ENCODE measurements at regions not wholly inside any gene's neighbourhood (a gene's known extent, or its start where the extent isn't known, plus 50 kb on each side); places are given as distances from the start of the nearest gene placed in this dataset.

DNA sequence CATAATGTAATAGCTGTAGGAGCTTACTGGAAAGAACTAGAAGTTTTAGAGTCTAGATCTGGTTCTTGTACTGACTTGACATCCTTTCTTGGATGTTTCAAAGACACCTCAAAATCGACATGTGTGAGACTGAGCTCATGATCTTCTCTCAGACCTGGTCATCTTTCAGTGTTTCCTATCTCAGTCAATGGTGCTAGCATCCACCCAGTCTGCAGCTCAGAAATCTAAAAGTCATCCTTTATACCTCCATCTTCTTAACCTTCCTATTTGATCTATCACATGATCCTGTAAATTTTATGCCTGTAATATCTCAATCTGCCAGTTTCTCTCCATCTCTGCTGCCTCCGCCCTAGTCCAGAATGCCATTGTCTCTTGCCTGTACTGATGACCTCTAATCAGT is 301.9 kb upstream of the PITX2 start:
- no peak overlapping the region for H3K4me2 ChIP-seq (ENCODE audit: control insufficient read depth, extremely low read depth, insufficient read depth, low read depth, low read length)
- FAIRE-seq: no peak
- no peaks in the 10 kb centered on the region for H3K79me2 ChIP-seq (ENCODE audit: control insufficient read depth, insufficient read depth, low read length)
- dilution Hi-C loops (cut with MboI; ENCODE audit: extremely low pct_ligation_motif_present, low sequenced_read_pairs): no loop called here
- no peak overlapping the region for H3K9ac ChIP-seq (ENCODE audit: control insufficient read depth, extremely low read depth, insufficient read depth, low read length)
- H3K27me3 ChIP-seq (ENCODE audit: control insufficient read depth, extremely low read depth, insufficient read depth, low read length): no peaks in the 10 kb centered on the region
- H3K9me1 ChIP-seq (ENCODE audit: control insufficient read depth, extremely low read depth, insufficient read depth, low read length): no peaks in the 10 kb centered on the region
- no peak for TF ChIP-seq EZH2 (IDR thresholded peaks at IDR 0.05; ENCODE audit: low read length)
- TF ChIP-seq, protein P1, sequence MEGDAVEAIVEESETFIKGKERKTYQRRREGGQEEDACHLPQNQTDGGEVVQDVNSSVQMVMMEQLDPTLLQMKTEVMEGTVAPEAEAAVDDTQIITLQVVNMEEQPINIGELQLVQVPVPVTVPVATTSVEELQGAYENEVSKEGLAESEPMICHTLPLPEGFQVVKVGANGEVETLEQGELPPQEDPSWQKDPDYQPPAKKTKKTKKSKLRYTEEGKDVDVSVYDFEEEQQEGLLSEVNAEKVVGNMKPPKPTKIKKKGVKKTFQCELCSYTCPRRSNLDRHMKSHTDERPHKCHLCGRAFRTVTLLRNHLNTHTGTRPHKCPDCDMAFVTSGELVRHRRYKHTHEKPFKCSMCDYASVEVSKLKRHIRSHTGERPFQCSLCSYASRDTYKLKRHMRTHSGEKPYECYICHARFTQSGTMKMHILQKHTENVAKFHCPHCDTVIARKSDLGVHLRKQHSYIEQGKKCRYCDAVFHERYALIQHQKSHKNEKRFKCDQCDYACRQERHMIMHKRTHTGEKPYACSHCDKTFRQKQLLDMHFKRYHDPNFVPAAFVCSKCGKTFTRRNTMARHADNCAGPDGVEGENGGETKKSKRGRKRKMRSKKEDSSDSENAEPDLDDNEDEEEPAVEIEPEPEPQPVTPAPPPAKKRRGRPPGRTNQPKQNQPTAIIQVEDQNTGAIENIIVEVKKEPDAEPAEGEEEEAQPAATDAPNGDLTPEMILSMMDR (optimal IDR thresholded peaks at IDR 0.05 in 1 of 3, IDR thresholded peaks at IDR 0.05 in 1 of 3, conservative IDR thresholded peaks at IDR 0.05 in 1 of 3; ENCODE audit: extremely low read depth in 1 of 3, insufficient read depth in 2 of 3, low read length in 3 of 3): no peak
- H3K36me3 ChIP-seq (ENCODE audit: control insufficient read depth in 2 of 2, extremely low read depth in 1 of 2, insufficient read depth in 2 of 2, low read length in 2 of 2): no peaks in the 10 kb centered on the region
- H3K4me1 ChIP-seq (ENCODE audit: control insufficient read depth, extremely low read depth, insufficient read depth, low read length): no peaks in the 10 kb centered on the region
- no peak for DNase-seq (ENCODE audit: low read depth, low spot score)
- H2AFZ ChIP-seq (ENCODE audit: control insufficient read depth, low read length): no peak overlapping the region
- H3K9me3 ChIP-seq (ENCODE audit: control insufficient read depth, low read depth, low read length): no peaks in the 10 kb centered on the region
- H3K27ac ChIP-seq (ENCODE audit: control insufficient read depth, insufficient read depth, low read length): no peak overlapping the region
- no peak overlapping the region for H3K4me3 ChIP-seq (ENCODE audit: control insufficient read depth in 2 of 3, extremely low read depth in 1 of 3, insufficient read depth in 2 of 3, low read depth in 1 of 3, low read length in 3 of 3)
- H4K20me1 ChIP-seq (ENCODE audit: control insufficient read depth, extremely low read depth, insufficient read depth, low read length): no peaks in the 10 kb centered on the region

DNA sequence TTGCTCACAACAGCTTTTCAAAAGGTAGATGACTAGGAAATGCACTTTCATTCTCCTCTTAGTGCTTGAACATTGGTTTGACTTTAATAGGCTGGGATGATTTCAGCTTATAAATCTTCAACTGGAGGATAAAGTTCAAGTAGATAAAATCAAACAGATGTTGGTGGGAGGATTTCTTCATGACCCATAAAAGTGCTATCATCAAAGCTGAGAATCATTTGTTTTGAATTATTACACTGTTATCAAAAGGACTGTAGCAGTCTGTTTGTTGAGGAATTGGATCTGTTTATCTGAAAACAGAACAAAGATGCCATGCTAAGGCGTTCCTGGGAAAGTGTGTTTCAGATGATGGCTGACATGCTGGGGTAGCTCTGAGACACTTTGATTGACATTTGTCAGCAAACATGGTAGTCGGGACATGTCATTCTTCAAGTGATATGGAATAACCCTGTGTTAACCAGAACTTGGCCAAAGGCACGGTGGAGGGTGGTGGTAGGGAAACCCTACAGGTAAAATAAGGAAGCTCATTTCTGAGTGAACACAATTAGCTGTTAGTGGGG is 304.0 kb upstream of the PITX2 start:
- DNase-seq (ENCODE audit: low read depth, low spot score) (no peak), FAIRE-seq (no peak)
- Histone ChIP-seq H3K4me1 (ENCODE audit: control insufficient read depth, extremely low read depth, insufficient read depth, low read length) (no peaks in the 10 kb centered on the region), H3K4me2 (ENCODE audit: control insufficient read depth, extremely low read depth, insufficient read depth, low read depth, low read length) (no peak overlapping the region), H3K9me3 (ENCODE audit: control insufficient read depth, low read depth, low read length) (no peaks in the 10 kb centered on the region), H2AFZ (ENCODE audit: control insufficient read depth, low read length) (no peak overlapping the region), H3K27me3 (ENCODE audit: control insufficient read depth, extremely low read depth, insufficient read depth, low read length) (no peaks in the 10 kb centered on the region), H4K20me1 (ENCODE audit: control insufficient read depth, extremely low read depth, insufficient read depth, low read length) (no peaks in the 10 kb centered on the region), H3K9ac (ENCODE audit: control insufficient read depth, extremely low read depth, insufficient read depth, low read length) (no peak overlapping the region), H3K79me2 (ENCODE audit: control insufficient read depth, insufficient read depth, low read length) (no peaks in the 10 kb centered on the region), H3K27ac (ENCODE audit: control insufficient read depth, insufficient read depth, low read length) (no peak overlapping the region), H3K4me3 (ENCODE audit: control insufficient read depth in 2 of 3, extremely low read depth in 1 of 3, insufficient read depth in 2 of 3, low read depth in 1 of 3, low read length in 3 of 3) (no peak overlapping the region), H3K36me3 (ENCODE audit: control insufficient read depth in 2 of 2, extremely low read depth in 1 of 2, insufficient read depth in 2 of 2, low read length in 2 of 2) (no peaks in the 10 kb centered on the region), H3K9me1 (ENCODE audit: control insufficient read depth, extremely low read depth, insufficient read depth, low read length) (no peaks in the 10 kb centered on the region)
- dilution Hi-C loops (cut with MboI; ENCODE audit: extremely low pct_ligation_motif_present, low sequenced_read_pairs): no loop called here
- TF ChIP-seq, protein P1 (optimal IDR thresholded peaks at IDR 0.05 in 1 of 3, IDR thresholded peaks at IDR 0.05 in 1 of 3, conservative IDR thresholded peaks at IDR 0.05 in 1 of 3; ENCODE audit: extremely low read depth in 1 of 3, insufficient read depth in 2 of 3, low read length in 3 of 3): no peak
- no peak for TF ChIP-seq EZH2 (IDR thresholded peaks at IDR 0.05; ENCODE audit: low read length)

All from keratinocyte (primary cell).